GM12875 (cell line): ENCODE measurements at regions not wholly inside any gene's neighbourhood (a gene's known extent, or its start where the extent isn't known, plus 50 kb on each side); places are given as distances from the start of the nearest gene placed in this dataset.

ENCODE experiments used
- H3K4me3 ChIP-seq: one replicate; pipeline ENCODE4 v1.5.1; 2011; ENCODE audit warnings: low read depth, low read length, control low read depth
- CTCF ChIP-seq: IDR thresholded peaks from 2 replicates; pipeline ENCODE4 v1.5.1; 2011; ENCODE audit warnings: low read depth, mild to moderate bottlenecking, control low read depth, inconsistent platforms, low read length, moderate library complexity, borderline replicate concordance; ENCODE audit not compliant: insufficient read depth

- TF ChIP-seq CTCF: no peak
- no peak overlapping the region for H3K4me3 ChIP-seq
Measured at GRCh38 chr1:8267307-8267706, 50.6 kb upstream of the SLC45A1 start.

GRCh38 chr1:8266436-8267165 is 51.3 kb upstream of the SLC45A1 start:
- H3K4me3 ChIP-seq: no peak overlapping the region
- no peak for TF ChIP-seq CTCF

- H3K4me3 ChIP-seq: no peak overlapping the region
- no peak for TF ChIP-seq CTCF
Measured at GRCh38 chr1:8263791-8264190, 54.1 kb upstream of the SLC45A1 start.

- no peak for TF ChIP-seq CTCF
- H3K4me3 ChIP-seq: no peak overlapping the region
Measured at GRCh38 chr1:8261398-8261762, 56.5 kb upstream of the SLC45A1 start.

- TF ChIP-seq CTCF: no peak
- H3K4me3 ChIP-seq: no peak overlapping the region
Measured at GRCh38 chr1:8259498-8260290, 58.2 kb upstream of the SLC45A1 start.

- no peak for TF ChIP-seq CTCF
- H3K4me3 ChIP-seq: no peak overlapping the region
Measured at GRCh38 chr1:8257621-8258020, 60.3 kb upstream of the SLC45A1 start.

GRCh38 chr1:8256321-8256720 is 61.6 kb upstream of the SLC45A1 start:
- H3K4me3 ChIP-seq: no peak overlapping the region

More at GRCh38 chr1:8256321-8256720, 61.6 kb upstream of the SLC45A1 start:
- no peak for TF ChIP-seq CTCF
